Psoas muscle (tissue), 7 donors: ENCODE measurements at regions not wholly inside any gene's neighbourhood (a gene's known extent, or its start where the extent isn't known, plus 50 kb on each side); places are given as distances from the start of the nearest gene placed in this dataset.

Experiments used
- ATAC-seq, 4 donors: fragments of 200-7000 bp; cut with Tn5 transposase; one replicate each; pipeline ENCODE4 v1.9.1; 2020; ENCODE audit warnings: moderate library complexity in 3 of 4, mild to moderate bottlenecking in 2 of 4
- DNase-seq, 2 donors: peaks; one replicate each; pipeline ENCODE4 v3.0.0-alpha.2; 2020
- H3K27ac ChIP-seq: fragments of 200-600 bp; one replicate; pipeline ENCODE4 v1.8.0; 2022
- H3K27me3 ChIP-seq, 3 donors: fragments of 200-600 bp in 1 of 3; one replicate each; pipeline versions ENCODE4 v1.6.1 to v1.8.0; 2013 to 2022; ENCODE audit warnings: low read length in 2 of 3, mild to moderate bottlenecking in 2 of 3, moderate library complexity in 1 of 3; ENCODE audit not compliant: insufficient read depth in 3 of 3
- H3K36me3 ChIP-seq, 2 donors: fragments of 200-600 bp in 1 of 2; one replicate each; pipeline versions ENCODE4 v1.6.1 to v1.8.0; 2013 to 2022; ENCODE audit warnings: low read depth in 1 of 2, mild to moderate bottlenecking in 1 of 2, moderate library complexity in 1 of 2; ENCODE audit not compliant: insufficient read depth in 1 of 2
- H3K4me1 ChIP-seq: fragments of 200-600 bp; one replicate; pipeline ENCODE4 v1.8.0; 2022
- H3K4me3 ChIP-seq: fragments of 200-600 bp; one replicate; pipeline ENCODE4 v1.8.0; 2022; ENCODE audit warnings: mild to moderate bottlenecking
- H3K9me3 ChIP-seq: fragments of 200-600 bp; one replicate; pipeline ENCODE4 v1.8.0; 2022
- WGBS, 3 donors: extraction: QIAGEN DNeasy Blood & Tissue Kit; methylation state at CpG; one replicate each; pipeline versions ENCODE4 v1.1.6 to v1.1.7; 2013; 5-methylcytosine and 5-hydroxymethylcytosine counted together
- intact Hi-C, 2 donors: fragments of 100-400 bp; cut with DNase I; formaldehyde crosslinking; loops; one replicate each; pipeline versions ENCODE4 v1.11.0 to v1.14.2; 2022
- TF ChIP-seq, protein P1 (sequence below): fragments of 200-600 bp; IDR thresholded peaks from one replicate; pipeline ENCODE4 v1.8.0; 2022; ENCODE audit warnings: antibody characterized with exemption
- donor health status: healthy with polysubstance abuse.
- donor health status: DM: no; HTN: no; CAD: no; lungs with moderate emphysema.
- donor health status: Bipolar disorder and iron deficiency.
- donor health status: healthy.
- donor health status: DM: yes; HTN: yes; CAD: no.
- donor health status: DM: no; HTN: no; CAD: no.
- donor health status: DM: yes; HTN: yes; CAD: no.

DNA sequence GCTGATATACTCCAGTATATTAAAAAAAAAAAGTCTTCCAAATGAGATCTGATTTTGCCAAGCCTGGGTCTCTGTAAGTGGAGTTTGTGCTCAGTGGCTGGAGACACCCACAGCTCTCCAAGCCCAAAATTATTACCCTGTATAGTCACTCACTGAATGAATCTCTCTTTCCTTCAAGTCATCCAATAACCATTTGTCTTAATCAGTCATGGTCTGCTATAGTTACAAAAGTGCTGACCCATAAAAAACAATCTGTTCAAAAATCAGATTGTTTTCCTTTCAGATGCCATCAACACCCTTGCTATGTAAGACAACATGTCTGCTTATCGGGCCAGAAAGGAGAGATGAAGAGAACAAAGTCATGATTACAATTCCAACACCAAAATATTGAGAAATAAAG lies 159.4 kb upstream of the FST start:
- H3K9me3 ChIP-seq, result no peaks in the 10 kb centered on the region
- no peak for ATAC-seq
- intact Hi-C loops, result no loop called here
- no peaks in the 10 kb centered on the region for H3K27me3 ChIP-seq
- DNase-seq, result no peak
- H3K27ac ChIP-seq, result no peak overlapping the region
- H3K4me3 ChIP-seq, result no peak overlapping the region
- 24 to 36% (median 34%) methylated on average over 1 of the region's 1 CpG for WGBS, 3 donors
- no peaks in the 10 kb centered on the region for H3K4me1 ChIP-seq
- H3K36me3 ChIP-seq, result no peaks in the 10 kb centered on the region
- TF ChIP-seq, protein P1, sequence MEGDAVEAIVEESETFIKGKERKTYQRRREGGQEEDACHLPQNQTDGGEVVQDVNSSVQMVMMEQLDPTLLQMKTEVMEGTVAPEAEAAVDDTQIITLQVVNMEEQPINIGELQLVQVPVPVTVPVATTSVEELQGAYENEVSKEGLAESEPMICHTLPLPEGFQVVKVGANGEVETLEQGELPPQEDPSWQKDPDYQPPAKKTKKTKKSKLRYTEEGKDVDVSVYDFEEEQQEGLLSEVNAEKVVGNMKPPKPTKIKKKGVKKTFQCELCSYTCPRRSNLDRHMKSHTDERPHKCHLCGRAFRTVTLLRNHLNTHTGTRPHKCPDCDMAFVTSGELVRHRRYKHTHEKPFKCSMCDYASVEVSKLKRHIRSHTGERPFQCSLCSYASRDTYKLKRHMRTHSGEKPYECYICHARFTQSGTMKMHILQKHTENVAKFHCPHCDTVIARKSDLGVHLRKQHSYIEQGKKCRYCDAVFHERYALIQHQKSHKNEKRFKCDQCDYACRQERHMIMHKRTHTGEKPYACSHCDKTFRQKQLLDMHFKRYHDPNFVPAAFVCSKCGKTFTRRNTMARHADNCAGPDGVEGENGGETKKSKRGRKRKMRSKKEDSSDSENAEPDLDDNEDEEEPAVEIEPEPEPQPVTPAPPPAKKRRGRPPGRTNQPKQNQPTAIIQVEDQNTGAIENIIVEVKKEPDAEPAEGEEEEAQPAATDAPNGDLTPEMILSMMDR, result no peak

DNA sequence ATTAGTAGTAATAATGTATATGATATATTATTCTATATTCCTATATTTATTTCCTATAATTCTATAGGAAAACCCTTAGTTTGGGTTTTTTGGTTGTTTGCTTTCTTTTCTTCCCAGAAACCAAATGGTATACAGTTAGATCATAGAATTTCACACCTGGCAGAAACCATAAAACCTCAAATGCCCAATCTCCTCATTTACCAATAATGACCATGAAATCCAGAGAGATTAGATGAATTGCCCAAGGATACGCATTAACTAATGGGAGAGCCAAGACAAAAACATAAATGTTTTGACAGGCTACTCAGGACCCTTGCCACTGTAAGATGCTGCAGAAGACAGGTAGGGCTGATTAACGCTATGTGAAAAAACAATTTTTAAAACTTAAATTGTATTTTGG lies 158.7 kb upstream of the FST start:
- ATAC-seq (no peak), DNase-seq (no peak)
- H3K36me3 ChIP-seq, result no peaks in the 10 kb centered on the region
- H3K27me3 ChIP-seq, result no peaks in the 10 kb centered on the region
- no peak overlapping the region for H3K4me3 ChIP-seq
- H3K27ac ChIP-seq, result no peak overlapping the region
- TF ChIP-seq, protein P1, result no peak
- H3K9me3 ChIP-seq, result no peaks in the 10 kb centered on the region
- WGBS, 3 donors, result 70 to 88% (median 86%) methylated on average over 2 of the region's 2 CpGs
- intact Hi-C loops, result no loop called here
- no peaks in the 10 kb centered on the region for H3K4me1 ChIP-seq

DNA sequence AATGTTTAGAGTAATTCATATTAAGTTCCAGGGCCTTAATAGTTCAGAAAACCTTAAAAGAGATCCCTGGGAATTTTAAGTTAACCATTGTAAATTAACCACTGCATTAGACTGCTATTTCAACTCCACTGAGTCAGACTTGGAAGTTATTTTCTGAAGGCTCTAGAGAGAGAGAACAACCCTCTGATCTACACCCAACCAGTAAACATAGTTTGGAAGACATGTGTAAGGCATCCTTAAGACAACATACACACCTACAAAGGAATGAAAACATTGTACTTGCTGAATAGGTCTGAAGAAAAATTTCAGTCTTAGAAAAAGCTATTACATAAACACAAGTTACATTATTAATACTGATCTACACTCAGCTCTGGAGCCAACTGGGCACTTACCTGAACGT lies 158.2 kb upstream of the FST start:
- no peaks in the 10 kb centered on the region for H3K27me3 ChIP-seq
- ATAC-seq, result no peak
- 46 to 68% (median 53%) methylated on average over 1 of the region's 1 CpG for WGBS, 3 donors
- H3K36me3 ChIP-seq, result no peaks in the 10 kb centered on the region
- no peak for DNase-seq
- TF ChIP-seq, protein P1, result no peak
- no peaks in the 10 kb centered on the region for H3K4me1 ChIP-seq
- H3K9me3 ChIP-seq, result no peaks in the 10 kb centered on the region
- no peak overlapping the region for H3K27ac ChIP-seq
- no peak overlapping the region for H3K4me3 ChIP-seq
- intact Hi-C loops, result no loop called here

DNA sequence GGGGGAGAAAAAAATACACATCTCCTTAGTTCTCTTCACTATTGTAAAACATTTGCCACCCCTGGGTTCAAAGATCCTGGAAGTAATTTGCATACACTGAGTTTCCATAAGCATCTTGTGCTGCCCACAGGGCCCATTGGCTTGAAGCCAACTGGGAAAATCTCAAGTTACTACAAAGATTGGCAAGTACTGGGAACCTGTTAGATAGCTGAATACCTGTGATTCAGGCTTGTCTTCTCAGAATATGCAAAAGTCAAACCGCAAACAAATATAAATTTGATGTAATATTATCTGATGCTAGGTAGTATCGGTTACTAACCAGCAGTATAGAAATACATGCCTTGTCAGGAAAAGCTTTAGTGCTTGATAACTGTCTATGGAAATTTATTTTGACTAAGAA lies 156.9 kb upstream of the FST start:
- Histone ChIP-seq H3K4me1 (no peaks in the 10 kb centered on the region), H3K36me3 (no peaks in the 10 kb centered on the region), H3K9me3 (no peaks in the 10 kb centered on the region), H3K4me3 (no peak overlapping the region), H3K27me3 (no peaks in the 10 kb centered on the region), H3K27ac (no peak overlapping the region)
- no peak for ATAC-seq
- intact Hi-C loops, result no loop called here
- TF ChIP-seq, protein P1, result no peak
- WGBS, 3 donors, result 94 to 95% (median 94%) methylated on average over 2 of the region's 2 CpGs
- no peak for DNase-seq

DNA sequence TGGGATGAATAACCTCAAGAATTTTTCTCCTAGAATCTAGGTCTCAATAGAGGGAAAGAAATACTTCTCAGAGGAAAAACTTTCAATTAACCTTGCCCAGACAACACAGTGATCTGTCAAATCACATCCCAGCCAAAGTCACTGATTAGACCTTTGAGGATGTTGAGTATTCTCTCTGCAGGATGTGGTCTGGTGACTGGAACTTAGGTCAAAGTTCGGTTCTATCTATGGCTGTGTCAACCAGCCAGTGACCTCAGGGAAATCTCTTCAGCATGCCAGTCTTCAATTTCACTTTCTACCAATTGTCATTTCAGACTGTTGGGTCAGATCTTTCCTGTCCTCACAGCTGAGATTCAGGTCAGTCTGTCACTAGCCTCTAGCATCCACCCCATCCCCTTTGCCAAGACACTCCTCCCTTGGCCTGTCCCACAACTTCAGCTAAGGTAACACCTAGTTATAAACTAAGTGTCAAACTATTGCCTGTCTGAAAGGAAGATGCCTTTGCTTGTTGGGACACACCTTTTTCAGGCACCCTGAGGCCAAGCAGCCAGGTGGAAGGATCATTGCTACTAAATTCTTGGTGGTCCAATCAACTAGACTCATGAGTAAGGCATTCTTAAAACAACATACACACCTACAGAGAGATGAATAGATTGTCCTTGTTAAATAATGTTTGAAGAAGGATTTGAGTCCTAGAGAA lies 156.3 kb upstream of the FST start:
- intact Hi-C loops, result no loop called here
- no peak for DNase-seq
- 76 to 88% (median 77%) methylated on average over 1 of the region's 1 CpG for WGBS, 3 donors
- ATAC-seq, result no peak
- TF ChIP-seq, protein P1, result no peak
- Histone ChIP-seq H3K36me3 (no peaks in the 10 kb centered on the region), H3K27ac (no peak overlapping the region), H3K4me3 (no peak overlapping the region), H3K27me3 (no peaks in the 10 kb centered on the region), H3K9me3 (no peaks in the 10 kb centered on the region), H3K4me1 (no peaks in the 10 kb centered on the region)
